GM19468 (cell line): ENCODE measurements at regions not wholly inside any gene's neighbourhood (a gene's known extent, or its start where the extent isn't known, plus 50 kb on each side); places are given as distances from the start of the nearest gene placed in this dataset.

Source experiments
- ATAC-seq: cut with Tn5 transposase; IDR thresholded peaks from one replicate; pipeline ENCODE4 v1.9.1; 2021; ENCODE audit warnings: mild to moderate bottlenecking, moderate library complexity, moderate number of reproducible peaks; ENCODE audit not compliant: unreplicated experiment; ENCODE audit errors: extremely low read depth

- ATAC-seq = no peak
These were observed 509.7 kb upstream of the MYT1L start for GRCh38 chr2:2840681-2841300.

GRCh38 chr2:2839782-2840531 is 508.9 kb upstream of the MYT1L start:
- ATAC-seq = no peak

GRCh38 chr2:2839393-2839781 is 508.3 kb upstream of the MYT1L start:
- ATAC-seq = no peak

- ATAC-seq = no peak
These were observed 507.4 kb upstream of the MYT1L start for GRCh38 chr2:2838548-2838845.

GRCh38 chr2:2837746-2838547 is 506.9 kb upstream of the MYT1L start:
- ATAC-seq = no peak

- no peak for ATAC-seq
These were observed 505.4 kb upstream of the MYT1L start for GRCh38 chr2:2836343-2837070.

- ATAC-seq = no peak
These were observed 503.6 kb upstream of the MYT1L start for GRCh38 chr2:2834516-2835254.

- no peak for ATAC-seq
These were observed 503.0 kb upstream of the MYT1L start for GRCh38 chr2:2834105-2834504.

- no peak for ATAC-seq
These were observed 501.6 kb upstream of the MYT1L start for GRCh38 chr2:2832657-2833056.

GRCh38 chr2:2831633-2832032 is 500.6 kb upstream of the MYT1L start:
- no peak for ATAC-seq

- no peak for ATAC-seq
These were observed 499.5 kb upstream of the MYT1L start for GRCh38 chr2:2830576-2830975.

- ATAC-seq = no peak
These were observed 497.8 kb upstream of the MYT1L start for GRCh38 chr2:2828774-2829368.

GRCh38 chr2:2827761-2828221 is 496.7 kb upstream of the MYT1L start:
- ATAC-seq = no peak

- no peak for ATAC-seq
These were observed 496.1 kb upstream of the MYT1L start for GRCh38 chr2:2827046-2827636.

- no peak for ATAC-seq
These were observed 495.5 kb upstream of the MYT1L start for GRCh38 chr2:2826621-2827020.

GRCh38 chr2:2826209-2826551 is 495.1 kb upstream of the MYT1L start:
- ATAC-seq = no peak

- ATAC-seq = no peak
These were observed 494.6 kb upstream of the MYT1L start for GRCh38 chr2:2825516-2826208.

GRCh38 chr2:2825062-2825461 is 494.0 kb upstream of the MYT1L start:
- no peak for ATAC-seq

GRCh38 chr2:2824588-2824987 is 493.5 kb upstream of the MYT1L start:
- ATAC-seq = no peak
